NCI-H2227 treated with DMSO at 0.1 percent for 48 hours (cell line): ENCODE measurements at regions not wholly inside any gene's neighbourhood (a gene's known extent, or its start where the extent isn't known, plus 50 kb on each side); places are given as distances from the start of the nearest gene placed in this dataset.
"Not testable (repeated sequence)": the region's sequence is repeated elsewhere in the genome, so short reads cannot be mapped to it uniquely, and the experiment has no call there.

Source experiments
- DNase-seq: peaks from one replicate; lab custom pipeline; 2025; lab: John Stamatoyannopoulos, UW

DNA sequence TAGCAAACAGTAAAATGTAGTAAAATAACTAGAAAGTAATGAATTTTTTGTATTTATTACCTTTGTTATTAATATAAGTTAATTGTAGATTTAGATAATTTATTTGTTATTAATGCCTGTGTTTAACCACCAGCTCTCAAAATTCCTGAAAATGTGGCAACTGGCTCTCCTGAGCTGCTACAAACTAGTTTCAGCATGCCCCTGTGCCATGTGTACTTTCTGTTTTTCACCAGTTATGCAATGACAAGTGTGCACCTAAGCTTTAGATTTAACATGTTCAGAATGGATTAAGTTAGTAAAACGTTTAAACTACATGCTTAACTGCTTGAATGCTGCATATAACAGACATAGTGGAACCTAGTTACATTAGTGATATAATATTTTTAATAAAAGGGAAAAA is 88.1 kb downstream of the POSTN start:
- DNase-seq: no peak

DNA sequence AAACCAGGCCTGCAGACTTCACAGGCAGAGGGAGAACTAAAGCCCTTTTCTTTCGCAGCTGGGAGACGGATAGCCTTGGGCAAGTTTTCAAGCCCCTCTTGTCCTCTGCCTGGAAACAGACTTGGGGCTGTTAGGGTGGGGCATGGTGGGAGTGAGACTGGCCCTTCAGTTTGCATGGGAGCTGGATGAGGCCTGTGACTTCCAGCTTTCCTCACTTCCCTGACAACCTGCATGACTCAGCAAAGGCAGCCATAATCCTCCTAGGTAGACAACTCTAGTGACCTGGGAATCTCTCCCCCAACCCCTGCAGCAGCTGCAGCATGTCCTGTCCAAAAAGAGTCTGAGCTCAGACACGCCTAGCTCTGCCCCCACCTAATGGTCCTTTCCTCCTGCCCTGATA is 93.0 kb downstream of the POSTN start:
- DNase-seq: no peak

DNA sequence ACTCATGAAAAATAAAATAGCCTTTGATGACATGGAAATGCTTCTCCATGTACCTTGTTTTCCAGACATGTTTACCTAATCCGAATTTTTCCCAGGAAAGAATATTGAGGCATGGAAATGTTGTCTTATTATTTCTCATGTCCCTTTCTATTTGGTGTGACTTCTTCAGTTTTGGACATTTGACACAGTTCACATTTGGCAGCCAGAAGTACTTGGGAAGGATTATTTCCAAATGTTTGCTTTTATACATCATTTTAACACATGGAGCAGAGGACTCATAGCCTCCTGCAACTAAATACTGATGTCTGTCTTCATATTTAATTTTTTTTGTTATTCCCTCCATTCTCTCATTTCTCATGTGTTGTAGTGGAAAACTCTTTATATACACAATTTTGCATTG is 94.3 kb downstream of the POSTN start:
- no peak for DNase-seq

DNA sequence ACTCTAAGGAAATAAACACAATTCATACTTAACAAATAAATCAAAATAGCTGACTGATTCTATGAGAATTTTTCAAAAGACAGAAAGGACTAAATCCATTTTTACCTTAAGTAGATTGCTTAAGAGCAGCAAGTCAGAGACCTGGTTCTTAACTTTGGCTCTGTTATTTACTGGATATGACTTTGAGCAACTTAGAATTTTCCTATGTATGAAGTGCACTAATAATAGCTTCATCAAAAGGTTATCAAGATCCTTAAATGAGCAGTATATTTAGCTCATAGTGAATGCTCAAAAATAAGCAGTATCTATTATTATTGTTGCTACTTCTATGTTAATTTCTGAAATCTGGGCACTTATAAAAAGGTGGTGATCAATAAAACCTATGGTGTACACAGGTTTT is 95.3 kb downstream of the POSTN start:
- DNase-seq: no peak

DNA sequence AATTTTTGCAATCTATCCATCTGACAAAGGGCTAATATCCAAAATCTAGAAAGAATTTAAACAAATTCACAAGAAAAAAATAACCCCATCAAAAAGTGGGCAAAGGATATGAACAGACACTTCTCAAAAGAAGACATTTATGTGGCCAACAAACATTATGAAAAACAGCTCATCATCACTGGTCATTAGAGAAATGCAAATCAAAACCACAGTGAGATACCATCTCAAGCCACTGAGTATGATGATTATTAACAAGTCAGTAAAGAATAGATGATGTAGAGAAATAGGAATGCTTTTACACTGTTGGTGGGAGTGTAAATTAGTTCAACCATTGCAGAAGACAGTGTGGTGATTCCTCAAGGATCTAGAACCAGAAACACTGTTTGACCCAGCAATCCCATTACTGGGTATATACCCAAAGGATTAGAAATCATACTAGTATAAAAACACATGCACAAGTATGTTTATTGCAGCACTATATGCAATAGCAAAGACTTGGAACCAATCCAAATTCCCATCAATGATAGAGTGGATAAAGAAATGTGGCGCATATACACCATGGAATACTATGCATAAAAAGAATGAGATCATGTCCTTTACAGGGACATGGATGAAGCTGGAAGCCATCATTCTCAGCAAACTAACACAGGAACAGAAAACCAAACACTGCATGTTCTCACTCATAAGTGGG is 96.1 kb downstream of the POSTN start:
- DNase-seq: not testable (repeated sequence)

DNA sequence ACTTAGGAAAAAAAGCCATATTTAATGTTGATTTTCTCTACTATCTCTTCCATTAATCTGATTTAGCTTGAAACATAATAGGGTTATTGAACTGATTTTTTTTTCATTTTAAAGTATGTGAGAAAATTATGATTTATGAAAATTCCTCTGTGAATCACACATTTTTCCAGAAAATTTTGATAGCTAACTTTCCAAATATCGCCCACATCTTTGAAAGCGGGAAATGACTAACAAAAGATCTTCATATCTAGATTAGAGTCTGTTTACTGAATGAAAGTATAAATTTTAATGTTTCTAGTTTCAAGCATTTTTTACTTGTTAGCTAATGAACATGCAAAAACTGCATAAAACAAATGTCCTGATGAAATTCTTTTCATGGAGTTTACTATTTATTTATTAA is 97.4 kb downstream of the POSTN start:
- DNase-seq: no peak

DNA sequence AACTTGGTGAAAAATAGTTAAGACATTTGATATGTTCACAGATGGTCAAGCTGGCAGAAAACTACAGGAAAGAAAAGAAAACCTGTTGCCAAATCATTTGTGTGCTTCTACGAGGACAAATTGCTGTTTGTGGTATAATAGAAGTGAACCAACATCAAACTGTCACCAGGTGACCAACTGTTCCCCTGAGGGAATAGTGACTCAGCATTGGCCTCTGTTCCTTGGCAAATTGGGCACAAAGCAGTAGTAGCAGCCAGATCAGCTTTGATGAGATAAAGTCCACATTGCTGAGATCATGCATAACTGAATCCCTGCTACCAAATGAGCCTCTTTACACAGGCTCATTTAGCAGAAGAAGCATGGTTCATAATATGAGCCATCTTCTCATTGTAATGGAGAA is 103.5 kb downstream of the POSTN start:
- no peak for DNase-seq

DNA sequence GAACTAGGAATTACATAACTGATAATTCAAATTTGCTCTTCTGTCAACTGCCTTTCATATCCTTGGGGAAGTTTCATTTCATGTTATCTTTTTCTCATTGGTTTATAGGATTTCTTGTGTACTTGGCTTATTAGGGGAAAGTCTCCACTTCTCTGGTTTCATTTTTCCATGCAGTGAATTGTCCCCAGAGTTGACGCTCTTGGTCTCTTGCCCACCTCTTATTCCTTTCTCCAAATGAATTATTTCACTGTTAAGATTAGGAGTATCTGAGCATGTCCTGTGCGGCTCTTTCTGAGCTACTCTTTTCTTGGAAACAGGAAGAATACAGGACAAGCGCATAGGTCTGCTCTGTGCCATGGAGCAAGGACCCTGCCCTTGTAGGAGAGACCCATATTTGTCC is 104.8 kb downstream of the POSTN start:
- DNase-seq: no peak

DNA sequence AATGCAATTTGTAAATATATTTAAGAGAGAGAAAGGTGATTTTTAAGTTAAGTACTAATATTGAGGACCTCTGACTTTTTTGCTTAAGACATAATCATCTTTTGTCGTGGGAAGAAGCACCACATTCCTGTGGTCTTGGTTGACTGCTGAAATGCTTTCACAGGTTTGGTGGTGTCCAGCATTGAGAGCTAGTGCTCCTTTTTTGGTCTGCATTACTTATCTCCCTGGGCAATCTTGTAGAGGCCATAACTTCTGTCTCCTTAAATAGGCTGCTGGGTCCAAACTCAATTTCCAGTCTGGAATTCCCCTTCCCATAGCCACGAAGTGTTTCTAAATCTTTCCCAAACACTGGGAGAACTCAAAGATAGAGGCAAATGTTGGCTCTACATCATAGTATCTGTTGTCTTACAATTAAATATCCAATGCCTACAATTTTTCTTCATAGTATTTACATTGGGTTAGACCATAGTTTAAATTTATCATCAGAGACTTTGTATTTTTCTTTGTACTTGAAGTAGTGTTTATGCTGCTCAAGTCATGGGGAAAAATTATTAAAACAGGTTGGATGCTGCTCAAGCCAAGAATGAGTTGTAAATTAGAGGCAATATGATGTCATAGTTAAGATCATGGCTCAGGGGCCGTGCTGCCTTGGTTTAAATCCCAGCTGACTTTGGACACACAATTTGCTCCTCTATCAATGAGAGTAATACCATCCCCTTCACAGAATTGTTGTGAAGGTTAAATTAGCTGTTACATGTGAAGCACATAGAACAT is 105.6 kb downstream of the POSTN start:
- no peak for DNase-seq

DNA sequence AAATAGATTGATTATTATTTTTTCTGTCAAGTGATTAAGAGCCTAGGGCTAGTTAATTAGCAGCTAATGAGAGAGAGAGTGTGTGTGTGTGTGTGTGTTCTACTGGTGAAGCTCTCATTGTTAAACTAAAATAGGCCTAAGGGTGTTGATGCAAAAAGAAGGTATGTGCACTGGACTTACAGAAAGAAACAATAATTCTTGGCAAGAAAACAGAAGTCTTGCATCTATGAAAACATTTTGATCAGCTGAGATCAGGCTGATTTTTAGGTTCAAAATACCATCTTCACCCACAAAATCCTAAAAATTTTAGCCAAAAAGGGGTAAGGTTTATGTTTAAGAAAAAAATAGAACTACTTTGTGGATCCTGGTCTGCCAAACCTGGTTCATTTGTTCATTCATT is 106.5 kb downstream of the POSTN start:
- DNase-seq: no peak

DNA sequence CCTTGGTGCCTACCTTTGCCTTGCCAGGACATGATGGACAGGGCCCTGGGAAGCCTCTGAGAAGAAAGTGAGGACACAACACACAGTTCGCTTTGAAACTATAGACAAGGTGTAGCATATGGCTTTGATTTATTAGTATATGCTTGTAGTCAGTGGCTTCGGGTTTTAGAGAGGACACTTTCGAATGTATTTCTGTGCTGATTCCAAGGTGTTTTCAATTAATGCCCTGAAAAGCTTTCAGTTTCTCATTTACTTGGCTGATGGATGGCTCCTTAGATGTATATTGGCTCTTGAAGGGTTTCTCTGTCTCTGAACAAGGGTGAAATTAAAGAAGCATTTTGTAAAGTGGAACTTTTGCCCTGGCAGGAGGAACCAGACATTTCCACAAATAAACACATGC is 106.9 kb downstream of the POSTN start:
- no peak for DNase-seq

DNA sequence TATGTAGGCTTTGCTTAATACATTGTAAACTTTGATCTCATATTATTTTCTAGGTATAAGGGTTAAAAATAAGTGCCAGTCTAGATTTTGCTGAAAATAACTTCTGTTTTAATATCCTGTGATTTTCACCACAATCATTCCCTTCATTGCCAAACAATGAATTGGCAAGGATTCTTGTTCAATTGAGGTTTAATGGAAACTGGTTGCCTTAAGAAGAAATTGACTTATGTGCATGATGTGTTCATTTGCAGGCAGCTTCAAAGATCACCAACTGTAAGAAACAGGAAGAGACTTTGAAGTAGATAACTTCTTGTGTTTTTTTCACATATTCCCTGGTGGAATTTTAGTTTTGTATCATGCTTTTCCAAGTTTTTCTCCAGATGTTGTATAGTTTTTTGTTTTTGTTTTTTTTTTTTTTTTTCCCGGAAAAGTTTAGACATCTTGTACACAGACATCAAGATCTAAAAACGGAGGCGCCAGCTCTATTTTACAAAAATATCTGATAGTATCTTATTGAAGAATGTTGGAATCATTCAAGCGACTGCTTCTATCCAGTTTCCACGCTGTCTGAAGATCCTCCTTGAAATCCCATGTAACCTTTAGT is 108.3 kb downstream of the POSTN start:
- DNase-seq: no peak

DNA sequence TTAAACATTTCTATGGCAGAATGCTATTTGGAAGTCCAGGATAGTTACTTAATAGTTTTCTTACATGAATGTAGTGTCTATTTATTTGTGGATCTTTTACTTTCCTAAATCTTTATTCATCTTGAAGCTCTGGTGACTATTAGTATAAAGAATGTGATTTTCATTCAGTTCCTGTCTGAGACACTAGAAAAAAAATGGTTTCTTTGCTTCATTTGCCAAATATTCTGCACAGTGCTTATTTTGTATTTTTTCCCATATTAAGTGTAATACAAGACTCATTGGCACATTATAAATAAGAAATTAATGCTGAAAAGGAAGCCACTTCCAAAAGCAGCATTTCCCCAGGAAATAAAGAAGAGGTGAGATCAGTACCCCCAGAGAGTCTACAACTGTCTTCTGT is 109.8 kb downstream of the POSTN start:
- no peak for DNase-seq

DNA sequence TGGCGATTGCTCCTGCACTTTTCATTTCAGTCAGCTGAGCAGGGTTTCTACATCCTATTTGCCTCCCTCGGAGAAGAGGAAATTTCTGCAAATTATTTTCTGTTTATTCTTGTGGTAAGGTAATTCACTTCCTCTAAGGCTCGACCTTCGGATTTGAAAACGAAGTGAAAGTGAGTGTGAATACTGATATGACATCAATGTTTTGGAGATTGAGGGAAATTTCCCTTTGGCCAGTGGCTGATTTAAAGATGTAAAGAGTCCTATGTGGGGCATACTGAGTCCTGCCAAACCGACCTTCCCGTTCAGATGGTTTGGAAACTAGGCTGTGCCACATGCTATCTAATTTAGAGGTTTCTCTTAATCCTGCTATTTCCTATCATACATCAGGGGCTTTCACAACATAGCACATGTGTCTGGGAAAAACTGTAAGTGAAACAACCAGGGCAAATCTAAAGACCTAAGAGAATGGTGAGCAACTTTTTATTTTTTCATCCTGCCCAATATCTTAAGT is 112.3 kb downstream of the POSTN start:
- no peak for DNase-seq

DNA sequence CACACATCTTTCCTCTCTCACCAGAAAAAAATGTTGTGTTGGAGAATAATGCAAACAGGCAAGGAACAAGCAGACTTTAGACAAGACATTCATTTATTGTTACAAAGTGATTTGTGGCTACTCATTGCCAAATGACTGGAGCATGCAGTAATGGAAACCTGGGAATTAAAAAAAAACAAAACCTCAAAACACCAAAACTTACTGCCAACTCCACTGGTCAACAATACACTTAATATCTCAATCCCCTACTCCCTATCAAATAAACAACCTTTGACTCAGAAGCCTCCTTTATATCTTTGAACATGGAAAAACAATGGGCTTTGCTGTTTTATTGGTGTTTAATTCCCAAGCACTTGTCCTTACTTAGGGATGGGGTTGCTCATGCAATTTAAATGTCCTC is 112.8 kb downstream of the POSTN start:
- DNase-seq: no peak

DNA sequence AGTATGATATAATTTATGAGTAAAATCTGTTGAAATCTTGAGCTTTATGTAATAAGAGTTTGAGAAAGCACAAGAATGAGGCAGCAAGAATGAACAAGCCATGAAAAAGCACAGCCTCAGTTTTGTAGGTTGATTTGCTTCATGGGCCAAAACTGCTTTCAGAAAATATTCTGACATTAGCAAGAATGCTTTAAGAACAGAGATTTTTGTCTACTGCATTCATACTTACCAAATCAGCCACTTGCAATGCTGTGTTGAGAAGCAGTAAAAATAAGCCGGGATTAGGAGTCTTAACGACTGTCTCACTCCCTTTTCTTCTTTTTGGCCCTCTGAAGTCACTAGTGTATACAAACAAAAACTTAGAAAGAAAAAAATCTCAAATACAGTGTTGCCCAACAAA is 114.5 kb downstream of the POSTN start:
- no peak for DNase-seq

DNA sequence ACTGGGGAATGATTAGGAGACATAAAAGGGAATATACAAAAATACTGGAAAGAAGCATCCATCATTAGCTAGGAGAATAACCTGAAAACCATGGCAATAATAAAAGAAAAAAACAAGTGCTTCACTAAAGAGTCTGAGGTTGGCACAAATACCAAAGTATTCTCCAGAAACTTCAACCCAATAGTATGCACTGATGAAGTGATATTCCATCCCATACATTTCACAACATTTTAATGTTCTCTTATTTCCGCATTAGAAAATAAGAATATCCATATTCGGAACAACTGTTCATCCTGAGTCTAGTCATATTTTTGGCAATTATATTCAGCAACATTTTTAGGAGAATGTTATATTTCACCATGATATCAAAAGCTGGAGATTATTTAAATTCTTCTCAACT is 116.2 kb downstream of the POSTN start:
- no peak for DNase-seq

DNA sequence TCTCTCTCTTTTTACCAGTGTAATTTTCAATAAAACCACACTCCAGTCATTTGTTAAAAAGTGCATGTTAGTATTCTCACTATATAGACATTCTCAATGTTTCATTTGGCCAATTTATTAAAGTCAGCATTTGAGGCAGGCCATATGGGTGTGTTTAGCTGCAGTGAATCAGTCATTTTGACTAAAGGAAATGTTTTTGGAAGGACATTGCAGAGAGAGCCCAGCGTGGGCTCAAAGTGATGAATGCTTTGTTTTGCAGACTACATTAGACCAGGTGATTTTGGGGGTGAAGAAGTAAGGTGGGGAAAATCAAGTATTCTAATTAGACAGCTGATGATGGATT is 116.7 kb downstream of the POSTN start:
- no peak for DNase-seq

DNA sequence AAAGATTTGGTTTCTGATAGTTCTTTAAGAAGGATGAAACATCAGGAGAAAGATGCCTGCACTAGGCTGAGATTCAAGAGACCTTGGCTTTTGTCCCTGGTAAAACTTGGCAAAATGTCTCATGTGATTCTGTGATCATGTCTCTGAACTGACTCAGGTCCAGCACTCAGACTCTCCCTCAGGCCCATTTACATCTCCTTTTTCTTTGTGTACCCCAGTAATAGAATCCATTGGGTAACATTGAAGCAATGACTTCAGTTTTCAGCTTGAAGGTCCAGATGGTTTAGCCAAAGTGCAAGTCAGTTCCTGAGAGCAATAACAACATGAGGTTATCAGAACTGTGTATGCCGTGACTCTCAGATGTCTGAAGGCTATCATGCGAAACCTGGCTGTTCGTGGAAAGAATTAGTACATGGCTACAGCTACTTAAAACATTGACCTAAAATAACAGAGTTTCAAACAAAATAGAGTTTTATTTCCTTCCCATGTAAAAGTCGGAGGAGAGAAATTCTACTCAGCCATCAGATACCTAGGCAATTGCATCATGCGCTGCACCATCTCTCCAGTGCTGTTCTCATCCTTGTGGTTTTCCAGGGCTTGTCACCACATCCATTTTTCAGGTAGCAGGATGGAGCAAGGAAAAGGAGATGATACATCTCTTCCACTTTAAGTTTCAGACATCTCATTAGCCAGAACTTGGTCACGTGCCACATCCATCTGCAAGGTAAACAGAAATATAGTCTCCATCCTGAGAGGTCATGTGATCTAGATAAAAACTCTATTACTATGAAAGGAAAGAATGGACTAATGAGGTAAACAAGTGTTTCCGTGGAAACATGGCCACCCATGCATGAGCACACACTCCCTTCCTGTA is 117.3 kb downstream of the POSTN start:
- no peak for DNase-seq

DNA sequence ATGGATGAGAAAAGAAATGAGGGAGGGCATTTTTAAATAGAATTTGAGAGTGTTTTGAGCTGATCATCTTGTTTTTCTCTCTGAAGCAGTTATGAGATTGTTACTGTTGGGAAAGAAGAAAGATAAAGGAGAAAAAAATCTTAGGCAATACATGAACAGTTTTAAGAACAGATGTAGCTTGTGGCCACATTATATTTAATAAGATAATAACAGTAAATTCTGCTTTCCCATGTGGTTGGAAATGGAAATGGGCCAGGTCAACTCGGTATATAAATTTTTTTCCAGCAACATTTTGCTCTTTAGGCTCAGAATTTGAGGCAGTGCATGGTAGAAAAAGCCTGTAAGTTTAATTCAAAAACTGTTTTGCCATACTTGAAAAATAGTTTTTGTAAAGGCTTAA is 118.7 kb downstream of the POSTN start:
- DNase-seq: no peak

DNA sequence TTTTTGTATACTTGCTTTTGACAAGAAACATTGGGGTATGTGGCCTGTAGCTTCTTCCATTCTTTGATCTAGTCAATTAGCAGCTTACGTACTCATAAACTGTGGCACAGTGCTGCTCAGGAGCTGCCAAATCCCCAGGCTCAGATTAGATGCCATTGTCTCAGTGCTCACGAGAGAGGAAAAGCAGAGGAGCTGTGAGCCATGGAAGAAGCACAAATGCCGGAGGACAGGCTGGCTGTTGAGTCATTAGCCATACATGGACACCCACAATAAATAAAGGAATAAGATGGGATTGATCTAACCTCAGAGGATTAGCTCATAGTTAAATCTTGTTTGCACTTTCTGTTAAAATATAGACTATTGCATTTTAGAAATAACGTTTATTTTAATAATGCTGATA is 121.7 kb downstream of the POSTN start:
- DNase-seq: no peak

DNA sequence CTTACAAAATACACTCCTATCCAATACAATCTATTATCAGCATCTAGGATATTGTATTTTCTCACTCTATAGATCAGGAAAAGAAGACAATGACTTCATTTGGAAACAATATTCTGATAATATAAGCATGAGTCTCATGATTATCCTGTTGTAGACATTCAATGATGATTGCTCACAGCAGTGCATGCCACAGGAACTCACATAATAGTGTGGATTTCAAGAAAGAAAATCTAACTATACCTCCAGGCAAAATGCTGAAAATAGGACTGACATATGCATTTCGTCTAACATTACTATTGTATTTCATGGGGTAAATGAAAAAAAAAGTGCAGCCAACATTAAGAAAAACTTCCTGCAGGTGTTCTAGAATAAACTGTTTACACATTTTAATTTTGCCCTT is 122.6 kb downstream of the POSTN start:
- DNase-seq: no peak
